ENCODE measurements at regions not wholly inside any gene's neighbourhood (a gene's known extent, or its start where the extent isn't known, plus 50 kb on each side); places are given as distances from the start of the nearest gene placed in this dataset.

- Histone ChIP-seq H3K4me1 (ENCODE audit: control insufficient read depth, insufficient read depth, low read length) (no peaks in the 10 kb centered on the region), H3K27me3 (ENCODE audit: control insufficient read depth, insufficient read depth, low read length) (no peaks in the 10 kb centered on the region), H3K27ac (ENCODE audit: low read depth, low read length) (no peak overlapping the region), H3K4me3 (ENCODE audit: low read depth, low read length) (no peak overlapping the region), H3K36me3 (ENCODE audit: control insufficient read depth, insufficient read depth, low read length) (no peaks in the 10 kb centered on the region), H3K9me3 (ENCODE audit: control insufficient read depth, insufficient read depth, low read length) (no peaks in the 10 kb centered on the region)
- DNase-seq (ENCODE audit: low read depth in 4 of 6, low spot score in 6 of 6) = no peak
- 91% methylated on average over 5 of the region's 7 CpGs for WGBS (ENCODE audit: insufficient coverage)
Observed at GRCh38 chr10:43980715-43981114, 332.0 kb upstream of the ZNF32 start.

- Histone ChIP-seq H3K27me3 (ENCODE audit: control insufficient read depth, insufficient read depth, low read length) (no peaks in the 10 kb centered on the region), H3K27ac (ENCODE audit: low read depth, low read length) (no peak overlapping the region), H3K4me3 (ENCODE audit: low read depth, low read length) (no peak overlapping the region), H3K36me3 (ENCODE audit: control insufficient read depth, insufficient read depth, low read length) (no peaks in the 10 kb centered on the region), H3K9me3 (ENCODE audit: control insufficient read depth, insufficient read depth, low read length) (no peaks in the 10 kb centered on the region), H3K4me1 (ENCODE audit: control insufficient read depth, insufficient read depth, low read length) (no peaks in the 10 kb centered on the region)
- DNase-seq (ENCODE audit: low read depth in 4 of 6, low spot score in 6 of 6) = no peak
- WGBS (ENCODE audit: insufficient coverage) = 82% methylated on average over 5 of the region's 8 CpGs
Observed at GRCh38 chr10:43980313-43980712, 331.6 kb upstream of the ZNF32 start.

GRCh38 chr10:43979551-43979950 is 330.9 kb upstream of the ZNF32 start:
- Histone ChIP-seq H3K36me3 (ENCODE audit: control insufficient read depth, insufficient read depth, low read length) (no peaks in the 10 kb centered on the region), H3K4me3 (ENCODE audit: low read depth, low read length) (no peak overlapping the region), H3K4me1 (ENCODE audit: control insufficient read depth, insufficient read depth, low read length) (no peaks in the 10 kb centered on the region), H3K27me3 (ENCODE audit: control insufficient read depth, insufficient read depth, low read length) (no peaks in the 10 kb centered on the region), H3K27ac (ENCODE audit: low read depth, low read length) (no peak overlapping the region), H3K9me3 (ENCODE audit: control insufficient read depth, insufficient read depth, low read length) (no peaks in the 10 kb centered on the region)
- no peak for DNase-seq (ENCODE audit: low read depth in 4 of 6, low spot score in 6 of 6)
- WGBS (ENCODE audit: insufficient coverage) = 82% methylated on average over 2 of the region's 3 CpGs

- 91% methylated on average over 7 of the region's 9 CpGs for WGBS (ENCODE audit: insufficient coverage)
- Histone ChIP-seq H3K27me3 (ENCODE audit: control insufficient read depth, insufficient read depth, low read length) (no peaks in the 10 kb centered on the region), H3K4me1 (ENCODE audit: control insufficient read depth, insufficient read depth, low read length) (no peaks in the 10 kb centered on the region), H3K9me3 (ENCODE audit: control insufficient read depth, insufficient read depth, low read length) (no peaks in the 10 kb centered on the region), H3K27ac (ENCODE audit: low read depth, low read length) (no peak overlapping the region), H3K4me3 (ENCODE audit: low read depth, low read length) (no peak overlapping the region), H3K36me3 (ENCODE audit: control insufficient read depth, insufficient read depth, low read length) (no peaks in the 10 kb centered on the region)
- DNase-seq (ENCODE audit: low read depth in 4 of 6, low spot score in 6 of 6) = no peak
Observed at GRCh38 chr10:43978936-43979335, 330.3 kb upstream of the ZNF32 start.

- Histone ChIP-seq H3K27me3 (ENCODE audit: control insufficient read depth, insufficient read depth, low read length) (no peaks in the 10 kb centered on the region), H3K36me3 (ENCODE audit: control insufficient read depth, insufficient read depth, low read length) (no peaks in the 10 kb centered on the region), H3K27ac (ENCODE audit: low read depth, low read length) (no peak overlapping the region), H3K9me3 (ENCODE audit: control insufficient read depth, insufficient read depth, low read length) (no peaks in the 10 kb centered on the region), H3K4me3 (ENCODE audit: low read depth, low read length) (no peak overlapping the region), H3K4me1 (ENCODE audit: control insufficient read depth, insufficient read depth, low read length) (no peaks in the 10 kb centered on the region)
- WGBS (ENCODE audit: insufficient coverage) = 83% methylated on average over 2 of the region's 5 CpGs
- DNase-seq (ENCODE audit: low read depth in 4 of 6, low spot score in 6 of 6) = no peak
Observed at GRCh38 chr10:43978091-43978490, 329.4 kb upstream of the ZNF32 start.

GRCh38 chr10:43976292-43976691 is 327.6 kb upstream of the ZNF32 start:
- DNase-seq (ENCODE audit: low read depth in 4 of 6, low spot score in 6 of 6) = no peak
- 40% methylated on average over 1 of the region's 1 CpG for WGBS (ENCODE audit: insufficient coverage)

GRCh38 chr10:43973801-43974200 is 325.1 kb upstream of the ZNF32 start:
- H3K27ac ChIP-seq (ENCODE audit: low read depth, low read length) = no peak overlapping the region

More at GRCh38 chr10:43976292-43976691, 327.6 kb upstream of the ZNF32 start:
- Histone ChIP-seq H3K9me3 (ENCODE audit: control insufficient read depth, insufficient read depth, low read length) (no peaks in the 10 kb centered on the region), H3K36me3 (ENCODE audit: control insufficient read depth, insufficient read depth, low read length) (no peaks in the 10 kb centered on the region), H3K27me3 (ENCODE audit: control insufficient read depth, insufficient read depth, low read length) (no peaks in the 10 kb centered on the region), H3K27ac (ENCODE audit: low read depth, low read length) (no peak overlapping the region), H3K4me3 (ENCODE audit: low read depth, low read length) (no peak overlapping the region), H3K4me1 (ENCODE audit: control insufficient read depth, insufficient read depth, low read length) (no peaks in the 10 kb centered on the region)

GRCh38 chr10:43972976-43973647 is 324.4 kb upstream of the ZNF32 start:
- 95% methylated on average over 9 of the region's 10 CpGs for WGBS (ENCODE audit: insufficient coverage)
- Histone ChIP-seq H3K36me3 (ENCODE audit: control insufficient read depth, insufficient read depth, low read length) (no peaks in the 10 kb centered on the region), H3K27me3 (ENCODE audit: control insufficient read depth, insufficient read depth, low read length) (no peaks in the 10 kb centered on the region), H3K4me3 (ENCODE audit: low read depth, low read length) (no peak overlapping the region), H3K27ac (ENCODE audit: low read depth, low read length) (no peak overlapping the region), H3K9me3 (ENCODE audit: control insufficient read depth, insufficient read depth, low read length) (no peaks in the 10 kb centered on the region), H3K4me1 (ENCODE audit: control insufficient read depth, insufficient read depth, low read length) (peaks cover 11% of the 10 kb centered on the region)
- DNase-seq (ENCODE audit: low read depth in 4 of 6, low spot score in 6 of 6) = no peak

More at GRCh38 chr10:43973801-43974200, 325.1 kb upstream of the ZNF32 start:
- Histone ChIP-seq H3K36me3 (ENCODE audit: control insufficient read depth, insufficient read depth, low read length) (no peaks in the 10 kb centered on the region), H3K4me3 (ENCODE audit: low read depth, low read length) (no peak overlapping the region), H3K4me1 (ENCODE audit: control insufficient read depth, insufficient read depth, low read length) (peaks cover 11% of the 10 kb centered on the region), H3K27me3 (ENCODE audit: control insufficient read depth, insufficient read depth, low read length) (no peaks in the 10 kb centered on the region), H3K9me3 (ENCODE audit: control insufficient read depth, insufficient read depth, low read length) (no peaks in the 10 kb centered on the region)
- no peak for DNase-seq (ENCODE audit: low read depth in 4 of 6, low spot score in 6 of 6)
- WGBS (ENCODE audit: insufficient coverage) = 83% methylated on average over 1 of the region's 3 CpGs

- no peak for DNase-seq (ENCODE audit: low read depth in 4 of 6, low spot score in 6 of 6)
- Histone ChIP-seq H3K4me1 (ENCODE audit: control insufficient read depth, insufficient read depth, low read length) (peaks cover 11% of the 10 kb centered on the region), H3K27ac (ENCODE audit: low read depth, low read length) (no peak overlapping the region), H3K27me3 (ENCODE audit: control insufficient read depth, insufficient read depth, low read length) (no peaks in the 10 kb centered on the region), H3K9me3 (ENCODE audit: control insufficient read depth, insufficient read depth, low read length) (no peaks in the 10 kb centered on the region), H3K36me3 (ENCODE audit: control insufficient read depth, insufficient read depth, low read length) (no peaks in the 10 kb centered on the region), H3K4me3 (ENCODE audit: low read depth, low read length) (no peak overlapping the region)
- WGBS (ENCODE audit: insufficient coverage) = 94% methylated on average over 8 of the region's 8 CpGs
Observed at GRCh38 chr10:43971981-43972380, 323.3 kb upstream of the ZNF32 start.

GRCh38 chr10:43971306-43971705 is 322.6 kb upstream of the ZNF32 start:
- Histone ChIP-seq H3K4me3 (ENCODE audit: low read depth, low read length) (no peak overlapping the region), H3K27me3 (ENCODE audit: control insufficient read depth, insufficient read depth, low read length) (no peaks in the 10 kb centered on the region), H3K36me3 (ENCODE audit: control insufficient read depth, insufficient read depth, low read length) (no peaks in the 10 kb centered on the region), H3K9me3 (ENCODE audit: control insufficient read depth, insufficient read depth, low read length) (no peaks in the 10 kb centered on the region), H3K4me1 (ENCODE audit: control insufficient read depth, insufficient read depth, low read length) (peaks cover 11% of the 10 kb centered on the region), H3K27ac (ENCODE audit: low read depth, low read length) (no peak overlapping the region)
- 98% methylated on average over 4 of the region's 5 CpGs for WGBS (ENCODE audit: insufficient coverage)
- DNase-seq (ENCODE audit: low read depth in 4 of 6, low spot score in 6 of 6) = no peak

Data from spinal cord (tissue), 9 donors.